Stomach (tissue), 8 donors: ENCODE measurements at regions not wholly inside any gene's neighbourhood (a gene's known extent, or its start where the extent isn't known, plus 50 kb on each side); places are given as distances from the start of the nearest gene placed in this dataset.

Experiments used
- DNase-seq, 2 donors: peaks; one replicate each; pipeline versions ENCODE4 v3.0.0 to v3.0.0-alpha.2; 2013 to 2019
- H3K27ac ChIP-seq, 5 donors: fragments of 200-600 bp in 4 of 5; sonication (generic) in 4 of 5; one replicate each; pipeline ENCODE4 v1.5.1; 2013 to 2019; ENCODE audit warnings: mild to moderate bottlenecking in 1 of 5, moderate library complexity in 1 of 5
- H3K27me3 ChIP-seq, 3 donors: fragments of 200-600 bp; sonication (generic); one replicate each; pipeline ENCODE4 v1.5.1; 2017 to 2019; ENCODE audit warnings: mixed run types in 1 of 3
- H3K36me3 ChIP-seq, 4 donors: fragments of 200-600 bp; sonication (generic); 1 replicate in 3 of 4; 2 replicates in 1 of 4; pipeline ENCODE4 v1.5.1; 2016 to 2019
- H3K4me1 ChIP-seq, 4 donors: fragments of 200-600 bp; sonication (generic); one replicate each; pipeline ENCODE4 v1.5.1; 2016 to 2019
- H3K4me3 ChIP-seq, 4 donors: fragments of 200-600 bp; sonication (generic) in 3 of 4; one replicate each; pipeline ENCODE4 v1.5.1; 2016 to 2019; ENCODE audit warnings: mild to moderate bottlenecking in 1 of 4
- H3K9me3 ChIP-seq, 4 donors: fragments of 200-600 bp; sonication (generic); one replicate each; pipeline ENCODE4 v1.5.1; 2016 to 2019
- CTCF ChIP-seq, 7 experiments: fragments of 450-650 bp in 4 of 7; fragments of 200-600 bp in 3 of 7; sonication (generic) in 3 of 7; IDR thresholded peaks; one replicate each; pipeline ENCODE4 v1.5.1; 2016 to 2019; ENCODE audit warnings: antibody characterized with exemption in 7 of 7, control low read depth in 2 of 7, mild to moderate bottlenecking in 1 of 7
- EP300 ChIP-seq: sonication (generic); formaldehyde crosslinking; IDR thresholded peaks from one replicate; pipeline ENCODE4 v1.6.1; 2017; ENCODE audit warnings: antibody characterized with exemption
- POLR2A ChIP-seq, 4 donors: fragments of 450-650 bp; IDR thresholded peaks; one replicate each; pipeline ENCODE4 v1.6.1; 2016; ENCODE audit warnings: antibody characterized with exemption in 4 of 4, control low read depth in 2 of 4, mild to moderate bottlenecking in 1 of 4, moderate library complexity in 1 of 4
- POLR2AphosphoS5 ChIP-seq, 3 donors: sonication (generic); formaldehyde crosslinking; IDR thresholded peaks; one replicate each; pipeline ENCODE4 v1.6.1; 2016; ENCODE audit warnings: antibody characterized with exemption in 3 of 3
- WGBS, 5 donors: extraction: QIAGEN DNeasy Blood & Tissue Kit in 3 of 5; methylation state at CpG; one replicate each; pipeline versions ENCODE4 v1.1.5 to v1.1.7; 2013 to 2018; 5-methylcytosine and 5-hydroxymethylcytosine counted together
- intact Hi-C: fragments of 100-400 bp; cut with DNase I; formaldehyde crosslinking; loops from one replicate; pipeline ENCODE4 v1.15.1; 2023; ENCODE audit warnings: low total_unique reads
- donor health status: healthy with polysubstance abuse.
- donor health status: Bipolar disorder and iron deficiency.
- donor health status: healthy.

- Histone ChIP-seq H3K36me3 (no peaks in the 10 kb centered on the region), H3K4me3 (no peak overlapping the region), H3K4me1 (peaks cover 0 to 24% (median 12%) of the 10 kb centered on the region in 4 donors), H3K9me3 (no peaks in the 10 kb centered on the region), H3K27me3 (peaks cover 0 to 30% (median 7%) of the 10 kb centered on the region in 3 donors), H3K27ac (no peak overlapping the region)
- intact Hi-C loops = no loop called here
- DNase-seq = no peak
- no peak for TF ChIP-seq CTCF (IDR thresholded peaks at IDR 0.05)
- TF ChIP-seq EP300 = no peak
- TF ChIP-seq POLR2A (IDR thresholded peaks at IDR 0.05) = no peak
- no peak for TF ChIP-seq POLR2AphosphoS5 (IDR thresholded peaks at IDR 0.05)
- 78 to 90% (median 84%) methylated on average over 7 of the region's 7 CpGs for WGBS, 5 donors
Measured at GRCh38 chr10:43320226-43320625, 51.2 kb upstream of the FXYD4 start.

GRCh38 chr10:43318976-43319960, 52.2 kb upstream of the FXYD4 start:
- 67 to 78% (median 74%) methylated on average over 21 of the region's 21 CpGs for WGBS, 5 donors
- DNase-seq = no peak
- H3K36me3 ChIP-seq = no peaks in the 10 kb centered on the region
- no peak overlapping the region for H3K4me3 ChIP-seq
- H3K27ac ChIP-seq = no peak overlapping the region
- intact Hi-C loops = no loop called here
- TF ChIP-seq CTCF (IDR thresholded peaks at IDR 0.05) (no peak), POLR2A (IDR thresholded peaks at IDR 0.05) (no peak)
- H3K27me3 ChIP-seq = peaks cover 0 to 30% (median 7%) of the 10 kb centered on the region in 3 donors
- no peaks in the 10 kb centered on the region for H3K9me3 ChIP-seq
- H3K4me1 ChIP-seq = peaks cover 0 to 24% (median 12%) of the 10 kb centered on the region in 4 donors

GRCh38 chr10:43318456-43318855, 51.6 kb upstream of the RASGEF1A start:
- Histone ChIP-seq H3K9me3 (no peaks in the 10 kb centered on the region), H3K4me1 (peaks cover 0 to 24% (median 12%) of the 10 kb centered on the region in 4 donors), H3K27ac (no peak overlapping the region), H3K4me3 (no peak overlapping the region), H3K36me3 (no peaks in the 10 kb centered on the region), H3K27me3 (peaks cover 0 to 27% (median 7%) of the 10 kb centered on the region in 3 donors)
- WGBS, 5 donors = 80 to 91% (median 83%) methylated on average over 7 of the region's 7 CpGs
- TF ChIP-seq CTCF (IDR thresholded peaks at IDR 0.05) (no peak), POLR2A (IDR thresholded peaks at IDR 0.05) (no peak), POLR2AphosphoS5 (IDR thresholded peaks at IDR 0.05) (no peak), EP300 (no peak)
- intact Hi-C loops = no loop called here
- no peak for DNase-seq

- Histone ChIP-seq H3K9me3 (no peaks in the 10 kb centered on the region), H3K27ac (no peak overlapping the region), H3K4me3 (no peak overlapping the region), H3K27me3 (peaks cover 0 to 16% (median 0%) of the 10 kb centered on the region in 3 donors), H3K36me3 (no peaks in the 10 kb centered on the region), H3K4me1 (peaks cover 0 to 14% (median 2%) of the 10 kb centered on the region in 4 donors)
- intact Hi-C loops = no loop called here
- WGBS, 5 donors = 76 to 82% (median 82%) methylated on average over 9 of the region's 9 CpGs
- no peak for DNase-seq
- TF ChIP-seq EP300 (no peak), CTCF (IDR thresholded peaks at IDR 0.05) (no peak), POLR2AphosphoS5 (IDR thresholded peaks at IDR 0.05) (no peak), POLR2A (IDR thresholded peaks at IDR 0.05) (no peak)
Measured at GRCh38 chr10:43317422-43317821, 50.6 kb upstream of the RASGEF1A start.
